Vagina (tissue), 2 donors: ENCODE measurements at regions not wholly inside any gene's neighbourhood (a gene's known extent, or its start where the extent isn't known, plus 50 kb on each side); places are given as distances from the start of the nearest gene placed in this dataset.

Experiments
- POLR2A ChIP-seq, 2 donors: fragments of 450-650 bp; IDR thresholded peaks; one replicate each; pipeline ENCODE4 v1.6.1; 2017; ENCODE audit warnings: antibody characterized with exemption in 2 of 2, mild to moderate bottlenecking in 2 of 2, moderate library complexity in 2 of 2
- POLR2AphosphoS5 ChIP-seq, 2 donors: sonication (generic); formaldehyde crosslinking; IDR thresholded peaks; one replicate each; pipeline ENCODE4 v1.9.0; 2017; ENCODE audit warnings: antibody characterized with exemption in 2 of 2, mild to moderate bottlenecking in 2 of 2, low read depth in 1 of 2; ENCODE audit not compliant: insufficient read depth in 1 of 2

DNA sequence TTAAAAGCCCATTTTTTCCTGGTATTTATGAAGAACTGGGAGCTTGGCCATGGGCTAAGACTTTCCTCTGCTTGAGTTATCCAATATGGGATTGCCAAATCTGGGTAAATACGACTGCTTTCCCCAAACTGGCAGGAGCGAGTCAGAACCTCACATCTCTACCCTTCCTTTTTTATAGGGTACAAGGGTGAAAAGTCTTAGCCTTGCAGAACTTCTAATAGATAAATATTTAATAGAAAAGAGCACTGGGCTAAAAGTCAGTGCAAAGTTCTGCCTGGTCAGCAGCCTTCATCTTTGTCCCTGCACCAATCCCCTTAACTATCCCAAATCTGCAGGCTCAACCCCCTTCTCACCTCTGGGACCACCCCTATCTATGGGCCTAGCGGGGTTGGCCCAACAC, 61.6 kb upstream of the ACSL1 start:
- no peak for TF ChIP-seq POLR2A (IDR thresholded peaks at IDR 0.05)
- no peak for TF ChIP-seq POLR2AphosphoS5 (IDR thresholded peaks at IDR 0.05; ENCODE audit: insufficient read depth in 1 of 2, low read depth in 1 of 2)
